Panc1 (cell line): ENCODE measurements at regions not wholly inside any gene's neighbourhood (a gene's known extent, or its start where the extent isn't known, plus 50 kb on each side); places are given as distances from the start of the nearest gene placed in this dataset.

ENCODE experiments used
- ATAC-seq: fragments of 200-7000 bp; cut with Tn5 transposase; 2 replicates; pipeline ENCODE4 v1.9.1; 2020; ENCODE audit warnings: mild to moderate bottlenecking, moderate library complexity
- BruUV-seq: library from RNA; stranded (reverse); fragments of 400-500 nt; replicated peaks from 2 replicates; lab custom pipeline; 2021; lab: Mats Ljungman, UMichigan
- CTCF ChIA-PET: fragments of 300-600 bp; sonication (Branson Sonifier 250); formaldehyde crosslinking; loops from one replicate; lab custom pipeline; 2022; ENCODE audit warnings: antibody characterized with exemption; lab: Charles Lee
- POLR2A ChIA-PET: fragments of 300-600 bp; sonication (Branson Sonifier 250); formaldehyde crosslinking; loops from one replicate; lab custom pipeline; 2022; ENCODE audit warnings: antibody characterized with exemption; lab: Charles Lee
- DNase-seq: peaks from one replicate; pipeline ENCODE4 v3.0.0-alpha.2; 2010; ENCODE audit warnings: low read depth, low spot score
- H3K27ac ChIP-seq: 2 replicates; pipeline ENCODE4 v1.5.1; 2011; ENCODE audit warnings: mild to moderate bottlenecking, low read length, inconsistent platforms
- H3K27me3 ChIP-seq: fragments of 200-500 bp; sonication (Bioruptor generic); 2 replicates; pipeline ENCODE4 v1.6.0; 2014; ENCODE audit warnings: low read length, inconsistent platforms; ENCODE audit not compliant: control insufficient read depth, insufficient read depth
- H3K36me3 ChIP-seq: fragments of 200-500 bp; sonication (Bioruptor generic); 2 replicates; pipeline ENCODE4 v1.5.1; 2014; ENCODE audit warnings: inconsistent platforms, mild to moderate bottlenecking, low read length, moderate library complexity; ENCODE audit not compliant: control insufficient read depth, insufficient read depth
- H3K4me1 ChIP-seq: 2 replicates; pipeline ENCODE4 v1.5.1; 2011; ENCODE audit warnings: inconsistent platforms, mild to moderate bottlenecking, low read length, moderate library complexity; ENCODE audit not compliant: control insufficient read depth, insufficient read depth
- H3K4me3 ChIP-seq, 2 experiments: 2 replicates each; pipeline ENCODE4 v1.5.1; 2011 to 2012; ENCODE audit warnings: low read depth in 2 of 2, low read length in 2 of 2, mild to moderate bottlenecking in 2 of 2, inconsistent platforms in 1 of 2, moderate library complexity in 1 of 2
- H3K9me3 ChIP-seq: fragments of 200-500 bp; sonication (Bioruptor generic); 2 replicates; pipeline ENCODE4 v1.5.1; 2014; ENCODE audit warnings: low read depth, mild to moderate bottlenecking, inconsistent platforms, low read length, moderate library complexity; ENCODE audit not compliant: control insufficient read depth, insufficient read depth
- CTCF ChIP-seq: fragments of 450-650 bp; IDR thresholded peaks from 2 replicates; pipeline ENCODE4 v1.5.1; 2017; ENCODE audit warnings: mild to moderate bottlenecking
- POLR2AphosphoS5 ChIP-seq: IDR thresholded peaks from 2 replicates; pipeline ENCODE4 v1.6.1; 2012; ENCODE audit warnings: mild to moderate bottlenecking, low read depth, low read length, moderate library complexity
- REST ChIP-seq, 2 experiments: IDR thresholded peaks; 2 replicates each; pipeline ENCODE4 v1.6.1; 2011 to 2012; ENCODE audit warnings: low read depth in 2 of 2, control low read depth in 1 of 2, low read length in 1 of 2, mild to moderate bottlenecking in 1 of 2, moderate library complexity in 1 of 2; ENCODE audit not compliant: insufficient read depth in 1 of 2
- SIN3A ChIP-seq: IDR thresholded peaks from 2 replicates; pipeline ENCODE4 v1.6.1; 2012; ENCODE audit warnings: low read depth, mild to moderate bottlenecking, low read length, moderate library complexity, borderline replicate concordance; ENCODE audit not compliant: insufficient read depth
- TCF7L2 ChIP-seq: IDR thresholded peaks from 2 replicates; pipeline ENCODE4 v1.6.1; 2011; ENCODE audit warnings: mild to moderate bottlenecking, low read depth, low read length, inconsistent platforms
- in situ Hi-C: cut with HindIII; loops from 2 replicates; pipeline ENCODE4 v1.10.0; 2016; ENCODE audit warnings: low sequenced_read_pairs, low pct_unique_long_range_greater_than_20kb
- intact Hi-C: fragments of 100-400 bp; cut with micrococcal nuclease; formaldehyde crosslinking; loops from one replicate; pipeline ENCODE4 v1.10.0; 2022; ENCODE audit not compliant: unreplicated experiment

- intact Hi-C loops: no loop called here
Measured at GRCh38 chr9:109935406-109936087, 155.5 kb downstream of the PALM2AKAP2 start.

GRCh38 chr9:109937861-109938453 lies 158.0 kb downstream of the PALM2AKAP2 start:
- no TSS peak for BruUV-seq
- in situ Hi-C loops: no loop called here
- TF ChIP-seq SIN3A: no peak
- TF ChIP-seq TCF7L2: no peak
- TF ChIP-seq REST (IDR thresholded peaks at IDR 0.05; ENCODE audit: insufficient read depth in 1 of 2, low read depth in 2 of 2, low read length in 1 of 2): no peak
- no peak for TF ChIP-seq POLR2AphosphoS5
- no peak for TF ChIP-seq CTCF
- ChIA-PET POLR2A (no interaction called here), CTCF (no interaction called here)
- Histone ChIP-seq H3K36me3 (no peaks in the 10 kb centered on the region), H3K4me1 (no peaks in the 10 kb centered on the region), H3K4me3 (no peak overlapping the region), H3K27me3 (no peaks in the 10 kb centered on the region), H3K9me3 (no peaks in the 10 kb centered on the region), H3K27ac (no peak overlapping the region)
- intact Hi-C loops: no loop called here
- ATAC-seq (no peak), DNase-seq (no peak)

More at GRCh38 chr9:109935406-109936087, 155.5 kb downstream of the PALM2AKAP2 start:
- Histone ChIP-seq H3K36me3 (no peaks in the 10 kb centered on the region), H3K4me1 (no peaks in the 10 kb centered on the region), H3K4me3 (no peak overlapping the region), H3K27ac (no peak overlapping the region), H3K27me3 (no peaks in the 10 kb centered on the region), H3K9me3 (no peaks in the 10 kb centered on the region)
- no peak for ATAC-seq
- BruUV-seq: no TSS peak
- ChIA-PET POLR2A (no interaction called here), CTCF (no interaction called here)
- DNase-seq: no peak
- in situ Hi-C loops: no loop called here
- no peak for TF ChIP-seq SIN3A
